Breast epithelium (tissue), 3 donors: ENCODE measurements at regions not wholly inside any gene's neighbourhood (a gene's known extent, or its start where the extent isn't known, plus 50 kb on each side); places are given as distances from the start of the nearest gene placed in this dataset.

Source experiments
- CTCF ChIP-seq, 3 donors: fragments of 450-650 bp; IDR thresholded peaks; one replicate each; pipeline ENCODE4 v1.5.1; 2016 to 2017; ENCODE audit warnings: antibody characterized with exemption in 3 of 3, mild to moderate bottlenecking in 3 of 3, moderate library complexity in 3 of 3
- POLR2AphosphoS5 ChIP-seq, 3 donors: sonication (generic); formaldehyde crosslinking; IDR thresholded peaks; one replicate each; pipeline ENCODE4 v1.6.1; 2017; ENCODE audit warnings: antibody characterized with exemption in 3 of 3

DNA sequence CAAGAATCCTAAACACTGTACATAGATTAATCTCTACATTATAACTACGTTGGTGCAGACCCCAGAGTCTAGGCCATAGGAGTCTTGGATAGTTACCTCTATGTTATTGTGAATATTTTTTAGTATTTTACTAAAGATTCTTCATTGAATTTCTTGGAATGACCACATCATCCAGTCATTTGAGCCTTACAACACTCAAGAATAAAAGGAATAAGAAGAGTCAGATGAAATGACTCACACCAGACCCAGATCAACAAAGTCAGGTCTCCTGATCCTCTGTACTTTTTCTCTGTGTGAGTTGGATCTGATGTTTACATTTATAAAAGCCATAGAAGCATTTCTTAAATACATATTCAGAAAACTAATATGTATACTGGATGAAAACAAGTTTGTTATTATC is 179.2 kb upstream of the ARHGAP20 start:
- TF ChIP-seq CTCF (IDR thresholded peaks at IDR 0.05) (no peak), POLR2AphosphoS5 (IDR thresholded peaks at IDR 0.05) (no peak)
